ENCODE measurements at regions not wholly inside any gene's neighbourhood (a gene's known extent, or its start where the extent isn't known, plus 50 kb on each side); places are given as distances from the start of the nearest gene placed in this dataset.

GRCh38 chr20:7415427-7415826, 524.8 kb downstream of the HAO1 start:
- Histone ChIP-seq H3K79me1 (ENCODE audit: low read length) (no peaks in the 10 kb centered on the region), H3K9me3 (ENCODE audit: insufficient read depth, low read depth, low read length) (no peaks in the 10 kb centered on the region), H3K23ac (ENCODE audit: low read length) (no peak overlapping the region), H2BK12ac (ENCODE audit: low read length) (no peak overlapping the region), H4K91ac (ENCODE audit: low read depth, low read length) (no peak overlapping the region), H4K12ac (ENCODE audit: low read depth, low read length) (no peak overlapping the region), H3K4ac (ENCODE audit: low read depth, low read length) (no peak overlapping the region), H3K36me3 (ENCODE audit: control insufficient read depth in 1 of 2, insufficient read depth in 2 of 2, low read length in 2 of 2) (no peaks in the 10 kb centered on the region), H2AK5ac (ENCODE audit: low read length) (no peak overlapping the region), H3K18ac (ENCODE audit: low read length) (no peak overlapping the region), H3K27me3 (ENCODE audit: insufficient read depth, low read length) (no peaks in the 10 kb centered on the region), H2BK5ac (ENCODE audit: low read depth, low read length, poor library complexity) (no peak overlapping the region), H2BK120ac (ENCODE audit: insufficient read depth, low read length, poor library complexity) (no peak overlapping the region), H3K9ac (ENCODE audit: low read length) (no peak overlapping the region), H3K4me1 (ENCODE audit: control insufficient read depth in 1 of 2, insufficient read depth in 2 of 2, low read length in 2 of 2) (no peaks in the 10 kb centered on the region), H3K4me3 (ENCODE audit: low read depth, low read length) (no peak overlapping the region), H4K8ac (ENCODE audit: low read depth, low read length) (no peak overlapping the region), H2AFZ (ENCODE audit: insufficient read depth, low read length, poor library complexity) (no peak overlapping the region), H3K14ac (ENCODE audit: low read length) (no peak overlapping the region), H3K27ac (ENCODE audit: low read depth, low read length) (no peak overlapping the region), H3K4me2 (ENCODE audit: low read length) (no peak overlapping the region), H3K79me2 (ENCODE audit: control insufficient read depth, insufficient read depth, low read length, poor library complexity) (no peaks in the 10 kb centered on the region)
- no peak for DNase-seq

- H4K8ac ChIP-seq (ENCODE audit: low read depth, low read length), result no peak overlapping the region
- H3K4me3 ChIP-seq (ENCODE audit: low read depth, low read length), result no peak overlapping the region
- H2BK120ac ChIP-seq (ENCODE audit: insufficient read depth, low read length, poor library complexity), result no peak overlapping the region
- no peak for DNase-seq
- H3K9ac ChIP-seq (ENCODE audit: low read length), result no peak overlapping the region
- no peaks in the 10 kb centered on the region for H3K4me1 ChIP-seq (ENCODE audit: control insufficient read depth in 1 of 2, insufficient read depth in 2 of 2, low read length in 2 of 2)
- H2BK5ac ChIP-seq (ENCODE audit: low read depth, low read length, poor library complexity), result no peak overlapping the region
- H3K27ac ChIP-seq (ENCODE audit: low read depth, low read length), result no peak overlapping the region
- no peak overlapping the region for H4K12ac ChIP-seq (ENCODE audit: low read depth, low read length)
- H3K79me2 ChIP-seq (ENCODE audit: control insufficient read depth, insufficient read depth, low read length, poor library complexity), result no peaks in the 10 kb centered on the region
- H3K4ac ChIP-seq (ENCODE audit: low read depth, low read length), result no peak overlapping the region
- no peak overlapping the region for H3K23ac ChIP-seq (ENCODE audit: low read length)
- H3K9me3 ChIP-seq (ENCODE audit: insufficient read depth, low read depth, low read length), result no peaks in the 10 kb centered on the region
- H2AFZ ChIP-seq (ENCODE audit: insufficient read depth, low read length, poor library complexity), result no peak overlapping the region
- no peaks in the 10 kb centered on the region for H3K79me1 ChIP-seq (ENCODE audit: low read length)
- H4K91ac ChIP-seq (ENCODE audit: low read depth, low read length), result no peak overlapping the region
- no peak overlapping the region for H2AK5ac ChIP-seq (ENCODE audit: low read length)
- no peak overlapping the region for H3K4me2 ChIP-seq (ENCODE audit: low read length)
- H3K14ac ChIP-seq (ENCODE audit: low read length), result no peak overlapping the region
- no peak overlapping the region for H2BK12ac ChIP-seq (ENCODE audit: low read length)
- no peaks in the 10 kb centered on the region for H3K27me3 ChIP-seq (ENCODE audit: insufficient read depth, low read length)
- no peak overlapping the region for H3K18ac ChIP-seq (ENCODE audit: low read length)
- H3K36me3 ChIP-seq (ENCODE audit: control insufficient read depth in 1 of 2, insufficient read depth in 2 of 2, low read length in 2 of 2), result no peaks in the 10 kb centered on the region
Observed at GRCh38 chr20:7416382-7416781, 523.9 kb downstream of the HAO1 start.

- Histone ChIP-seq H3K4me1 (ENCODE audit: control insufficient read depth in 1 of 2, insufficient read depth in 2 of 2, low read length in 2 of 2) (no peaks in the 10 kb centered on the region), H3K4ac (ENCODE audit: low read depth, low read length) (no peak overlapping the region), H3K23ac (ENCODE audit: low read length) (no peak overlapping the region), H2BK5ac (ENCODE audit: low read depth, low read length, poor library complexity) (no peak overlapping the region), H4K12ac (ENCODE audit: low read depth, low read length) (no peak overlapping the region), H2BK120ac (ENCODE audit: insufficient read depth, low read length, poor library complexity) (no peak overlapping the region), H3K18ac (ENCODE audit: low read length) (no peak overlapping the region), H3K79me1 (ENCODE audit: low read length) (no peaks in the 10 kb centered on the region), H3K9ac (ENCODE audit: low read length) (no peak overlapping the region), H2AFZ (ENCODE audit: insufficient read depth, low read length, poor library complexity) (no peak overlapping the region), H3K27ac (ENCODE audit: low read depth, low read length) (no peak overlapping the region), H2AK5ac (ENCODE audit: low read length) (no peak overlapping the region), H3K27me3 (ENCODE audit: insufficient read depth, low read length) (no peaks in the 10 kb centered on the region), H2BK12ac (ENCODE audit: low read length) (no peak overlapping the region), H3K4me2 (ENCODE audit: low read length) (no peak overlapping the region), H3K4me3 (ENCODE audit: low read depth, low read length) (no peak overlapping the region), H4K8ac (ENCODE audit: low read depth, low read length) (no peak overlapping the region), H3K36me3 (ENCODE audit: control insufficient read depth in 1 of 2, insufficient read depth in 2 of 2, low read length in 2 of 2) (no peaks in the 10 kb centered on the region), H3K14ac (ENCODE audit: low read length) (no peak overlapping the region), H4K91ac (ENCODE audit: low read depth, low read length) (no peak overlapping the region), H3K9me3 (ENCODE audit: insufficient read depth, low read depth, low read length) (no peaks in the 10 kb centered on the region), H3K79me2 (ENCODE audit: control insufficient read depth, insufficient read depth, low read length, poor library complexity) (no peaks in the 10 kb centered on the region)
- no peak for DNase-seq
Observed at GRCh38 chr20:7420345-7420744, 519.9 kb downstream of the HAO1 start.

GRCh38 chr20:7426890-7427496, 513.3 kb downstream of the HAO1 start:
- no peak overlapping the region for H2BK5ac ChIP-seq (ENCODE audit: low read depth, low read length, poor library complexity)
- no peak overlapping the region for H4K91ac ChIP-seq (ENCODE audit: low read depth, low read length)
- no peak overlapping the region for H2AK5ac ChIP-seq (ENCODE audit: low read length)
- H4K8ac ChIP-seq (ENCODE audit: low read depth, low read length), result no peak overlapping the region
- no peak overlapping the region for H3K18ac ChIP-seq (ENCODE audit: low read length)
- no peak overlapping the region for H3K4ac ChIP-seq (ENCODE audit: low read depth, low read length)
- H3K4me1 ChIP-seq (ENCODE audit: control insufficient read depth in 1 of 2, insufficient read depth in 2 of 2, low read length in 2 of 2), result no peaks in the 10 kb centered on the region
- no peaks in the 10 kb centered on the region for H3K9me3 ChIP-seq (ENCODE audit: insufficient read depth, low read depth, low read length)
- no peak overlapping the region for H2BK12ac ChIP-seq (ENCODE audit: low read length)
- H3K14ac ChIP-seq (ENCODE audit: low read length), result no peak overlapping the region
- no peak for DNase-seq
- no peaks in the 10 kb centered on the region for H3K79me1 ChIP-seq (ENCODE audit: low read length)
- H2BK120ac ChIP-seq (ENCODE audit: insufficient read depth, low read length, poor library complexity), result no peak overlapping the region
- no peak overlapping the region for H3K4me2 ChIP-seq (ENCODE audit: low read length)
- no peak overlapping the region for H2AFZ ChIP-seq (ENCODE audit: insufficient read depth, low read length, poor library complexity)
- WGBS (ENCODE audit: extremely low coverage, insufficient coverage, insufficient read length), result no CpG with 5 or more reads among the region's 6 CpGs
- no peak overlapping the region for H3K9ac ChIP-seq (ENCODE audit: low read length)
- no peak overlapping the region for H3K23ac ChIP-seq (ENCODE audit: low read length)
- H4K12ac ChIP-seq (ENCODE audit: low read depth, low read length), result no peak overlapping the region
- no peak overlapping the region for H3K27ac ChIP-seq (ENCODE audit: low read depth, low read length)
- H3K4me3 ChIP-seq (ENCODE audit: low read depth, low read length), result no peak overlapping the region
- H3K27me3 ChIP-seq (ENCODE audit: insufficient read depth, low read length), result no peaks in the 10 kb centered on the region
- H3K79me2 ChIP-seq (ENCODE audit: control insufficient read depth, insufficient read depth, low read length, poor library complexity), result no peaks in the 10 kb centered on the region
- no peaks in the 10 kb centered on the region for H3K36me3 ChIP-seq (ENCODE audit: control insufficient read depth in 1 of 2, insufficient read depth in 2 of 2, low read length in 2 of 2)

All from trophoblast cell (in vitro differentiated cells and primary cell).